Chondrocyte (in vitro differentiated cells): ENCODE measurements at regions not wholly inside any gene's neighbourhood (a gene's known extent, or its start where the extent isn't known, plus 50 kb on each side); places are given as distances from the start of the nearest gene placed in this dataset.

ENCODE experiments used
- DNase-seq: peaks from one replicate; pipeline ENCODE4 v3.0.0; 2021; ENCODE audit warnings: mixed read lengths, low spot score
- H3K27ac Mint-ChIP-seq: one replicate; pipeline ENCODE4 v1.8.0; 2021; ENCODE audit warnings: mild to moderate bottlenecking, moderate library complexity, mixed read lengths; ENCODE audit not compliant: unreplicated experiment
- H3K27me3 Mint-ChIP-seq: 2 replicates; pipeline ENCODE4 v1.8.0; 2021; ENCODE audit warnings: low read depth, mixed read lengths
- H3K36me3 Mint-ChIP-seq: 2 replicates; pipeline ENCODE4 v1.8.0; 2021; ENCODE audit warnings: low read depth, mixed read lengths
- H3K4me1 Mint-ChIP-seq: 2 replicates; pipeline ENCODE4 v1.8.0; 2021; ENCODE audit warnings: low read depth, mild to moderate bottlenecking, mixed read lengths
- H3K4me3 Mint-ChIP-seq: one replicate; pipeline ENCODE4 v1.8.0; 2021; ENCODE audit warnings: mild to moderate bottlenecking, moderate library complexity, mixed read lengths; ENCODE audit not compliant: unreplicated experiment
- H3K9me3 Mint-ChIP-seq: 2 replicates; pipeline ENCODE4 v1.8.0; 2021; ENCODE audit warnings: low read depth, mixed read lengths
- CTCF ChIP-seq: fragments of 200-600 bp; sonication (generic); IDR thresholded peaks from 2 replicates; pipeline ENCODE4 v1.5.0; 2021; ENCODE audit warnings: antibody characterized with exemption, mild to moderate bottlenecking, moderate library complexity

DNA sequence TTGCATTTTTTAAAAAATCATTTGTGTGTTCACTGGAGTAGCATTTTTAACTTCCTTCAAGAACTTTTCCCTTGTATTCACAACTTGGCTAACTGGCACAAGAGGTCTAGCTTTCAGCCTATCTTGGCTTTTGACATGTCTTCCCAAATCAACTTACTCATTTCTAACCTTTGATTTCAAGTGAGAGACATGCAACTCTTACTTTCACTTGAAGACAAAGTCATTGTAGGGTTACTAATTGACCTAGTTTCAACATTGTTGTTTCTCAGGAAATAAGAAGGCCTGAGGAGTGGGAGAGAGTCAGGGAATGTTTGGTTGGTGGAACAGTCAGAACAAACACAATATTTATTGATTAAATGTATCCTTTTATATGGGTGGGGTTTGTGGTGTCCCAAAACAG is 95.0 kb upstream of the C9orf72 start:
- H3K36me3 Mint-ChIP-seq = no peaks in the 10 kb centered on the region
- H3K27ac Mint-ChIP-seq = no peak overlapping the region
- peaks cover 17% of the 10 kb centered on the region for H3K27me3 Mint-ChIP-seq
- no peak for TF ChIP-seq CTCF
- H3K4me1 Mint-ChIP-seq = no peaks in the 10 kb centered on the region
- no peak overlapping the region for H3K4me3 Mint-ChIP-seq
- H3K9me3 Mint-ChIP-seq = no peaks in the 10 kb centered on the region
- no peak for DNase-seq

GRCh38 chr9:27671636-27672035 is 98.4 kb upstream of the C9orf72 start:
- Mint-ChIP-seq H3K36me3 (no peaks in the 10 kb centered on the region), H3K4me3 (no peak overlapping the region), H3K9me3 (no peaks in the 10 kb centered on the region), H3K27me3 (peaks cover 17% of the 10 kb centered on the region), H3K27ac (no peak overlapping the region), H3K4me1 (no peaks in the 10 kb centered on the region)
- no peak for TF ChIP-seq CTCF
- DNase-seq = no peak

DNA sequence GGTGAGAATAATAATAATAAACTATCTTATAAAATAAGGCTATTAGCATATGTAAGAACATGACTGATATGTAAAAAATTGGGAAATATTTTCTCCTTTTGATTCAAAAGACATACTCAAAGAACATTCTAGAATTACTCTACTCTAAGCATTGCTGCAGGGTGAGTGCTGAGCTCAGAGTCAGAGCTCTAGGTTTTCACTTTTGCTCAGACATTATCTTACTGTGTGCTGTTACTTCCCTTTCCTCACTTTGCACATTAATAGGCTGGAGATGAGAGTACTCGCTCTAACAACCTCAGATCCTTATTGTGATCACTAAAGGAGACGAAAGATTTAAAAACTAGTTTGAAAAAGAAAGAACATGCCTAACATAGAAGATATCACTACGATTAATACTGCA is 99.4 kb upstream of the C9orf72 start:
- Mint-ChIP-seq H3K27ac (no peak overlapping the region), H3K9me3 (no peaks in the 10 kb centered on the region), H3K27me3 (peaks cover 13% of the 10 kb centered on the region), H3K4me1 (no peaks in the 10 kb centered on the region), H3K4me3 (no peak overlapping the region), H3K36me3 (no peaks in the 10 kb centered on the region)
- DNase-seq = no peak
- TF ChIP-seq CTCF = no peak

- no peak overlapping the region for H3K27ac Mint-ChIP-seq
- no peak for TF ChIP-seq CTCF
- no peaks in the 10 kb centered on the region for H3K4me1 Mint-ChIP-seq
- H3K4me3 Mint-ChIP-seq = no peak overlapping the region
- no peaks in the 10 kb centered on the region for H3K36me3 Mint-ChIP-seq
- peaks cover 8% of the 10 kb centered on the region for H3K27me3 Mint-ChIP-seq
- no peaks in the 10 kb centered on the region for H3K9me3 Mint-ChIP-seq
- no peak for DNase-seq
These were observed 100.4 kb upstream of the C9orf72 start for GRCh38 chr9:27673641-27674040.

DNA sequence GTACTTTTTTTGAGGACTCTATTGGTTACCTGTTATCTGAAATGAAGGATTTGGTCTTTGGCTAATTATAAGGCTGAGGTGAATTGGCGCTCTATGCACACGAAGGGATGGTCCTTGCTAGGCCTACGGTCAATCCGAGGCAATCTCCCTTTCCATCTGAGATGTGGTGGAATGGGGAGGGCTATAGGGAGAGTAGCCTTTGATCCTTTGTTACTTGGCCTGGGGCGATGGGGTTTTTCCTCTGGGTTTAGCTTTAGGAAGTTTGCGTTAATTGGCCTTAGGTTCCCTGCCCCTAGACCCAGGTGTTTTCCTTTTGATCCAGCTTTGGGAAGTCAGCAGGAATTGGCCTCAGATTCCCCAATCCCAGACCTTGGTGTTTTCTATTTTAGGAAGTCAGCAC is 102.1 kb upstream of the C9orf72 start:
- Mint-ChIP-seq H3K36me3 (no peaks in the 10 kb centered on the region), H3K9me3 (no peaks in the 10 kb centered on the region), H3K27me3 (peaks cover 8% of the 10 kb centered on the region), H3K4me3 (no peak overlapping the region), H3K27ac (no peak overlapping the region), H3K4me1 (no peaks in the 10 kb centered on the region)
- TF ChIP-seq CTCF = no peak
- no peak for DNase-seq
